ENCODE measurements at regions not wholly inside any gene's neighbourhood (a gene's known extent, or its start where the extent isn't known, plus 50 kb on each side); places are given as distances from the start of the nearest gene placed in this dataset.
A peak's percentile ranks its signal among the peaks of the same experiment; 100 is the strongest.

GRCh38 chr5:4987431-4987830, 152.7 kb upstream of the ADAMTS16 start:
- ATAC-seq: no peak
- DNase-seq: no peak
- intact Hi-C loops (cut with micrococcal nuclease): no loop called here

DNA sequence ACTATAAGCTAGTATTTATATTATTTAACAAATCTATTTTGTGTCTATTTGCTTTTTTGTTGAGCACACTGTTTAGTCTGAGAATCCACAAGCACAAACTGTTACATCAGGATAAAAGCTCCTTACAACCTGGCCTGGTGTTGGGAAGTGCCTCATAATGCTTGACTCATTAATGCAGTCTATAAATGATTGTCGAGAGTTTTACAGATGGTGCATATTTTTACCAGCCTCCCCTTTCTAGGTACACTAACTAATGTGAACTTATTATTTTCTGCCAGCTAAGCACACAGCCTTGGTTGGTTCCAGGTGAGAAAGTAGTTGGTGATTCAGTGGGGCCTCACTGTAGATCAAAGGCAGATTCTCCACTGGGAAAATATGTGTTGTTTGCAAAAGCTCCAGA, 151.0 kb upstream of the ADAMTS16 start:
- no peak for ATAC-seq
- DNase-seq: no peak
- intact Hi-C loops (cut with micrococcal nuclease): no loop called here

- DNase-seq (no peak), ATAC-seq (no peak)
- intact Hi-C loops (cut with micrococcal nuclease): no loop called here
Measured at GRCh38 chr5:4990017-4990416, 150.1 kb upstream of the ADAMTS16 start.

DNA sequence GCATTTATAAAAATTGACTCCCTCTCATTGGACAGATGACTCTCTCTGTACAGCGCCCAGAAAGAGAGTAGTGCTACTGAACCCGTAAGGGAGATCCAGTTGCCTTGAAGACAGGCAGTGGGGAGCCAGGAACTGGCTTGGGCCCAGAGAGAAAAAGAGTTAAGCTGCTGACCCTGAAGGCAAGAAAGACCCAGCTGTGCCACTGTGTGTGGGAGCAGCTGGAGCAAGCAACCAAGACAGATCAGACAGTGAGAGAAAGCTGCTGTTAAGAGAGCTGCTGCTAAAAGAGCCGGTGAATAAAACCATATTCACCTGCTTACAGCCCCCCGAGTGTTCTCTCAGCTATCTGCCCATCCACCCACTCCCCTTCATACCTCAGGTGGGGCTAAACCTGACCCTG, 149.7 kb upstream of the ADAMTS16 start:
- no peak for DNase-seq
- intact Hi-C loops (cut with micrococcal nuclease): no loop called here
- ATAC-seq: no peak

GRCh38 chr5:4991925-4992324, 148.2 kb upstream of the ADAMTS16 start:
- intact Hi-C loops (cut with micrococcal nuclease): no loop called here
- ATAC-seq: no peak
- DNase-seq: no peak

GRCh38 chr5:4995014-4995413, 145.1 kb upstream of the ADAMTS16 start:
- ATAC-seq (peak; percentile 53), DNase-seq (no peak)
- intact Hi-C loops (cut with micrococcal nuclease): no loop called here

- no peak for ATAC-seq
- intact Hi-C loops (cut with micrococcal nuclease): no loop called here
- no peak for DNase-seq
Measured at GRCh38 chr5:5005353-5005752, 134.8 kb upstream of the ADAMTS16 start.

- no peak for DNase-seq
- intact Hi-C loops (cut with micrococcal nuclease): no loop called here
Measured at GRCh38 chr5:5006548-5006947, 133.6 kb upstream of the ADAMTS16 start.

GRCh38 chr5:5009240-5009639, 130.9 kb upstream of the ADAMTS16 start:
- no peak for DNase-seq
- ATAC-seq: no peak
- intact Hi-C loops (cut with micrococcal nuclease): no loop called here

More at GRCh38 chr5:5006548-5006947, 133.6 kb upstream of the ADAMTS16 start:
- no peak for ATAC-seq

GRCh38 chr5:5011151-5011550, 129.0 kb upstream of the ADAMTS16 start:
- intact Hi-C loops (cut with micrococcal nuclease): no loop called here

DNA sequence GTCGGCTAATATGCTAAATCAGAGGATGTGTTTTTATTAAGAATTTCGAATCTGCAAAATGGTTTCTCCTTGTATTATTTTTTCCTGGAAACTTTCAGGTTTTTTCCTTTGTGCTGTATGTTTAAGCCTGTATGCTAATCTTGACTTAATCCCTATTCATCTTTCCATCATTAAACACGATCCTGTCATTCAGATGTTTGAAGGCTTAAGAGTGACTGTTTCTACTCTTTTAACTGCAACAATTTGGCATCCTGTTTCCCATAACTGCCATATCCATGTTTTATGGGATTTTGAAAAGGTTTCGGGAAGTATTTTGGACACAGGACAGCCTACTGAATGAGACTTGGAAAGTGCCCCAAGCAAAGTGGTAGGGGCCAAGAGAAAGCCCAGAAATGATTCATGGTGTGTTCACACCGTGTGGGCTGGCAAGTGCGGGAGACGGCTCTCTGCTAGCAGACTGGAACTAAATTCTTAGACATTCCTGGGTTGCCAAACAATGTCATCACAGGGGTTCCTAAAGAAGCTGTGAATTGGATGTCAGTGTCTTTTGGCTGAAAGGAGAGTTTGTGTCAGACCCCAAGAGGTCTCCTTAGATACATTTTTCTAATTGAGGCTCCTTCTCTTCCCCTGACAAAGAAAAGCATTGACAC, 125.4 kb upstream of the ADAMTS16 start:
- ATAC-seq (no peak), DNase-seq (no peak)
- intact Hi-C loops (cut with micrococcal nuclease): no loop called here

More at GRCh38 chr5:5011151-5011550, 129.0 kb upstream of the ADAMTS16 start:
- DNase-seq (no peak), ATAC-seq (no peak)

GRCh38 chr5:5017827-5018577, 122.1 kb upstream of the ADAMTS16 start:
- no peak for DNase-seq
- intact Hi-C loops (cut with micrococcal nuclease): no loop called here
- no peak for ATAC-seq

DNA sequence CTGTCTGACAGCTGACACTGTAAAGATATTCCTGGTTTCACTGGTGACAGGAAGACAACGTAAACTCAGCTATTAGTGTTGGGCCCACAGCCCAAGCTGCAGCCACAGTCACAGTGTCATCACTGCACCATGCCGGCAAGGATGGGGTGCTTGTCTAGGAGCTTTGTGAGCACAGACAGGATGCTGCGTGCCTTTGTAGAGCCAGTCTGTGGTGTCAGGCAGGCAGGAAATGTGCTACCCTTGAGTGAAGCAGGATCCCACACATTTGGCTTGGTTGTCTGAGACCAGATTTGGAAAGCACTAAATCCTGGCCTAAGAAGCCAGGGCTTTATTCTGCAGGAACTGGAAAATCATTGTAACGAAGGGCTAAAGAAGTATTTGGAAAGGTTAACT, 121.6 kb upstream of the ADAMTS16 start:
- no peak for DNase-seq
- ATAC-seq: no peak
- intact Hi-C loops (cut with micrococcal nuclease): no loop called here

GRCh38 chr5:5021436-5021835, 118.7 kb upstream of the ADAMTS16 start:
- ATAC-seq (no peak), DNase-seq (no peak)
- intact Hi-C loops (cut with micrococcal nuclease): no loop called here

GRCh38 chr5:5025098-5025773, 114.9 kb upstream of the ADAMTS16 start:
- intact Hi-C loops (cut with micrococcal nuclease): no loop called here
- ATAC-seq: no peak
- no peak for DNase-seq

DNA sequence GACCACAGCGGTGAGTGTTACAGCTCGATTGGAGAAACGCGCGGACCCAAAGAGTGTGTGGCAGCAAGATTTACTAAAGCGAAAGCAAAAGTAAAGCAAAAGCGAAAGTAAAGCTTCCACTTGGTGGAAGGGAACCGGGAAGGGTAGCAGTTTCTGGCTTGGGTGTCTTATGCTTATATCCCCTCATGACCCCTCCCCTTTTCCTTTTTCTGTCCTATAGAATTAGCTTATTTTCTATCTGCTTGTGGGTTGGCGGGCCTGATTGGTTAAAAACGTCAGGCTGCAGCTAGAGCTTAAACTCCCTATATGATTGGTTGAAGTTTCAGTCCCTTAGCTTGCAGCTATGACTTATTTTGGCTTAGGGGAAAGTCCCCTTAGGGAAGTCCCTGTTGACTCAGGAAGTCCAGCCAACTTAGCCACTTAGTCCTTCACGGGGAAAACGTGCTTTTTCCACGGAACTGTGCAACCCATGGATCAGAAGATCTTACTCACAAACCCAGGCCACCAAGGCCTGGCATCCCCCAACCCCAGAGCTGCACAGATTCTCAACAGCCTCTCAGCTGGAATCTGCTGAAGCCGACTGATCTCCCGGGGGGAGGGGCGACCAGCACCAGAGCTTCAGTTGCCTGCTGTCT, 114.2 kb upstream of the ADAMTS16 start:
- ATAC-seq: no peak

GRCh38 chr5:5026409-5026785, 113.7 kb upstream of the ADAMTS16 start:
- intact Hi-C loops (cut with micrococcal nuclease): no loop called here
- DNase-seq (no peak), ATAC-seq (no peak)

More for the DNA sequence above, 114.2 kb upstream of the ADAMTS16 start:
- intact Hi-C loops (cut with micrococcal nuclease): no loop called here
- DNase-seq: no peak

DNA sequence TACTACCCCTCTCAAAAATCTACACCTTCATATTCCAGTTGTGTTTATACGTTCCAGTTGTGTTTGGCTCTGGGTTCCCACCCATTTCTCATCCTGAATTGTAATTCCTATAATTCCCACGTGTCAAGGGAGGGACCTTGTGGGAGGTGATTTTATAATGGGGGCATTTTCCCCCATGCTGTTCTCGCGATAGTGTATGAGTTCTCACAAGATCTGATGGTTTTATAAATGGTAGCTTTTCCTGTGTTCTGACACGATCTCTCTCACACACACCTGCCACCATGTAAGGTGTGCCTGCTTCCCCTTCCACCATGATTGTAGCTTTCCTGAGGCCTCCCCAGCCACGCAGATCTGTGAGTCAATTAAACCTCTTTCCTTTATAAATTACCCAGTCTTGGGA, 108.5 kb upstream of the ADAMTS16 start:
- intact Hi-C loops (cut with micrococcal nuclease): no loop called here
- DNase-seq (no peak), ATAC-seq (no peak)

- no peak for ATAC-seq
- DNase-seq: no peak
- intact Hi-C loops (cut with micrococcal nuclease): no loop called here
Measured at GRCh38 chr5:5037674-5038073, 102.5 kb upstream of the ADAMTS16 start.

DNA sequence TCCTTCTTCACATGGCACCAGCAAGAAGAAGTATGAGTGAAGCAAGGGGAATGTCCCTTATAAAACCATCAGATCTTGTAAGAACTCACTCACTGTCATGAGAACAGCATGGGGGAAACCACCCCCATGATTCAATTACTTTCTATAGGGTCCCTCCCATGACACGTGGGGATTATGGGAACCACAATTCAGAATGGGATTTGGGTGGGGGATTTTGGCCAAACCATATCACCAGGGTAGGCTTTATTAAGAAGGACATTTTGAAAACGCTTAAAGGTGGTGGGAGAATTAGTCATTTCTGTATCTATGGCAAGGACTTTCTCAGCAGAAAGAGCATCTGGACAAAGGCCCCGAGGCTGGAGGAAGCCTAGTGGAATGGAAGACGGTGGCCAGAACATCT, 100.2 kb upstream of the ADAMTS16 start:
- ATAC-seq: no peak
- intact Hi-C loops (cut with micrococcal nuclease): no loop called here
- DNase-seq: no peak
